ENCODE measurements at regions not wholly inside any gene's neighbourhood (a gene's known extent, or its start where the extent isn't known, plus 50 kb on each side); places are given as distances from the start of the nearest gene placed in this dataset.

- DNase-seq = no peak
Measured at GRCh38 chr20:52470561-52470960, 279.0 kb upstream of the ZFP64 start.

- no peak for DNase-seq
Measured at GRCh38 chr20:52469128-52469527, 277.5 kb upstream of the ZFP64 start.

- DNase-seq = no peak
Measured at GRCh38 chr20:52465991-52466390, 274.4 kb upstream of the ZFP64 start.

- no peak for DNase-seq
Measured at GRCh38 chr20:52461582-52461981, 270.0 kb upstream of the ZFP64 start.

- no peak for DNase-seq
Measured at GRCh38 chr20:52459150-52459549, 267.6 kb upstream of the ZFP64 start.

GRCh38 chr20:52457826-52458225, 266.2 kb upstream of the ZFP64 start:
- no peak for DNase-seq

GRCh38 chr20:52454660-52455059, 263.1 kb upstream of the ZFP64 start:
- DNase-seq = no peak

- DNase-seq = no peak
Measured at GRCh38 chr20:52448513-52449232, 257.1 kb upstream of the ZFP64 start.

- DNase-seq = no peak
Measured at GRCh38 chr20:52447225-52447551, 255.6 kb upstream of the ZFP64 start.

GRCh38 chr20:52446421-52447224, 255.0 kb upstream of the ZFP64 start:
- DNase-seq = no peak

- no peak for DNase-seq
Measured at GRCh38 chr20:52444455-52444854, 252.9 kb upstream of the ZFP64 start.

- DNase-seq = no peak
Measured at GRCh38 chr20:52443874-52444273, 252.3 kb upstream of the ZFP64 start.

- DNase-seq = no peak
Measured at GRCh38 chr20:52441710-52442109, 250.1 kb upstream of the ZFP64 start.

GRCh38 chr20:52439375-52439774, 247.8 kb upstream of the ZFP64 start:
- DNase-seq = no peak

GRCh38 chr20:52438326-52438963, 246.9 kb upstream of the ZFP64 start:
- no peak for DNase-seq

GRCh38 chr20:52434453-52434852, 242.9 kb upstream of the ZFP64 start:
- no peak for DNase-seq

GRCh38 chr20:52434041-52434425, 242.5 kb upstream of the ZFP64 start:
- no peak for DNase-seq

- DNase-seq = no peak
Measured at GRCh38 chr20:52433326-52434040, 241.9 kb upstream of the ZFP64 start.

GRCh38 chr20:52432740-52433139, 241.2 kb upstream of the ZFP64 start:
- DNase-seq = no peak

GRCh38 chr20:52429029-52429428, 237.4 kb upstream of the ZFP64 start:
- DNase-seq = no peak

- no peak for DNase-seq
Measured at GRCh38 chr20:52427960-52428359, 236.4 kb upstream of the ZFP64 start.

- no peak for DNase-seq
Measured at GRCh38 chr20:52426856-52427255, 235.3 kb upstream of the ZFP64 start.

GRCh38 chr20:52425701-52426100, 234.1 kb upstream of the ZFP64 start:
- DNase-seq = no peak

- no peak for DNase-seq
Measured at GRCh38 chr20:52425253-52425652, 233.7 kb upstream of the ZFP64 start.

Measured in GF-D8 (cell line).